ENCODE measurements at regions not wholly inside any gene's neighbourhood (a gene's known extent, or its start where the extent isn't known, plus 50 kb on each side); places are given as distances from the start of the nearest gene placed in this dataset.

GRCh38 chr10:113967126-113967525, 76.5 kb upstream of the ADRB1 start:
- TF ChIP-seq, protein P1, sequence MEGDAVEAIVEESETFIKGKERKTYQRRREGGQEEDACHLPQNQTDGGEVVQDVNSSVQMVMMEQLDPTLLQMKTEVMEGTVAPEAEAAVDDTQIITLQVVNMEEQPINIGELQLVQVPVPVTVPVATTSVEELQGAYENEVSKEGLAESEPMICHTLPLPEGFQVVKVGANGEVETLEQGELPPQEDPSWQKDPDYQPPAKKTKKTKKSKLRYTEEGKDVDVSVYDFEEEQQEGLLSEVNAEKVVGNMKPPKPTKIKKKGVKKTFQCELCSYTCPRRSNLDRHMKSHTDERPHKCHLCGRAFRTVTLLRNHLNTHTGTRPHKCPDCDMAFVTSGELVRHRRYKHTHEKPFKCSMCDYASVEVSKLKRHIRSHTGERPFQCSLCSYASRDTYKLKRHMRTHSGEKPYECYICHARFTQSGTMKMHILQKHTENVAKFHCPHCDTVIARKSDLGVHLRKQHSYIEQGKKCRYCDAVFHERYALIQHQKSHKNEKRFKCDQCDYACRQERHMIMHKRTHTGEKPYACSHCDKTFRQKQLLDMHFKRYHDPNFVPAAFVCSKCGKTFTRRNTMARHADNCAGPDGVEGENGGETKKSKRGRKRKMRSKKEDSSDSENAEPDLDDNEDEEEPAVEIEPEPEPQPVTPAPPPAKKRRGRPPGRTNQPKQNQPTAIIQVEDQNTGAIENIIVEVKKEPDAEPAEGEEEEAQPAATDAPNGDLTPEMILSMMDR (conservative IDR thresholded peaks at IDR 0.05; ENCODE audit: low read length) = no peak
- TF ChIP-seq EZH2phosphoT487 (IDR thresholded peaks at IDR 0.05; ENCODE audit: borderline replicate concordance) = no peak
